Spinal cord (tissue), 9 donors: ENCODE measurements at regions not wholly inside any gene's neighbourhood (a gene's known extent, or its start where the extent isn't known, plus 50 kb on each side); places are given as distances from the start of the nearest gene placed in this dataset.

Experiments
- DNase-seq, 6 donors: peaks; one replicate each; pipeline versions ENCODE4 v3.0.0 to v3.0.0-alpha.2; 2013 to 2015; ENCODE audit warnings: low spot score in 6 of 6, low read depth in 4 of 6
- H3K27ac ChIP-seq: one replicate; pipeline ENCODE4 v1.5.1; 2013; ENCODE audit warnings: low read depth, low read length, control low read depth
- H3K27me3 ChIP-seq: one replicate; pipeline ENCODE4 v1.6.1; 2013; ENCODE audit warnings: low read length; ENCODE audit not compliant: control insufficient read depth, insufficient read depth
- H3K36me3 ChIP-seq: one replicate; pipeline ENCODE4 v1.6.1; 2013; ENCODE audit warnings: low read length; ENCODE audit not compliant: control insufficient read depth, insufficient read depth
- H3K4me1 ChIP-seq: one replicate; pipeline ENCODE4 v1.6.1; 2013; ENCODE audit warnings: low read length; ENCODE audit not compliant: control insufficient read depth, insufficient read depth
- H3K4me3 ChIP-seq: one replicate; pipeline ENCODE4 v1.5.1; 2013; ENCODE audit warnings: low read depth, low read length, control low read depth
- H3K9me3 ChIP-seq: one replicate; pipeline ENCODE4 v1.6.1; 2013; ENCODE audit warnings: low read length; ENCODE audit not compliant: control insufficient read depth, insufficient read depth
- whole genome bisulfite sequencing: methylation state at CpG from one replicate; pipeline ENCODE4 v1.1.5; 2013; ENCODE audit warnings: missing lambda C conversion rate; ENCODE audit not compliant: insufficient coverage; 5-methylcytosine and 5-hydroxymethylcytosine counted together
- donor health status: healthy.

GRCh38 chr3:57009802-57010201 lies 50.7 kb upstream of the SPATA12 start:
- H3K9me3 ChIP-seq, result no peaks in the 10 kb centered on the region
- no peak overlapping the region for H3K4me3 ChIP-seq
- H3K4me1 ChIP-seq, result peaks cover 34% of the 10 kb centered on the region
- DNase-seq, result no peak
- no peak overlapping the region for H3K27ac ChIP-seq
- WGBS, result 93% methylated on average over 3 of the region's 7 CpGs
- H3K27me3 ChIP-seq, result no peaks in the 10 kb centered on the region
- peaks cover 4% of the 10 kb centered on the region for H3K36me3 ChIP-seq

DNA sequence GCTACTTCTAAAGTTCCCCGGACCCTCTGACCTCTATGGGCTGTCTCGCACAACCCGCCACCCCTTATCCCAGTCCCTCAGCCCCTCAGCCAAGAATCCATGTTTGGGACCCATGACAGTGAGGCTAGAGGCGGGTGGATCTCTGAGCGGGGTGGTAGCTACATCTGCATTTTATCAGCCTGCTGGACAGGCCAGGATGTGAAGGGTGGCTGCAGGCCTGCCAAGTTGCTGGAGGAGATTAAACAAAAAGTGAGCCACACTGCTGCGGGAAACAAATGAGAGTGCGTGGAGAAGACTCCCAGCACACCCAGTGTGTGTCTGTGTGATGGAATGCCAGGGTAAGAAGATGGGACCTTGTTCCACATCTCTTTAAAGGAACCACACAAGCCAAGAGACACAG lies 51.1 kb upstream of the SPATA12 start:
- H3K9me3 ChIP-seq, result no peaks in the 10 kb centered on the region
- H3K27ac ChIP-seq, result no peak overlapping the region
- H3K36me3 ChIP-seq, result peaks cover 4% of the 10 kb centered on the region
- H3K4me3 ChIP-seq, result no peak overlapping the region
- WGBS, result 72% methylated on average over 4 of the region's 7 CpGs
- no peaks in the 10 kb centered on the region for H3K27me3 ChIP-seq
- DNase-seq, result no peak
- peaks cover 34% of the 10 kb centered on the region for H3K4me1 ChIP-seq

DNA sequence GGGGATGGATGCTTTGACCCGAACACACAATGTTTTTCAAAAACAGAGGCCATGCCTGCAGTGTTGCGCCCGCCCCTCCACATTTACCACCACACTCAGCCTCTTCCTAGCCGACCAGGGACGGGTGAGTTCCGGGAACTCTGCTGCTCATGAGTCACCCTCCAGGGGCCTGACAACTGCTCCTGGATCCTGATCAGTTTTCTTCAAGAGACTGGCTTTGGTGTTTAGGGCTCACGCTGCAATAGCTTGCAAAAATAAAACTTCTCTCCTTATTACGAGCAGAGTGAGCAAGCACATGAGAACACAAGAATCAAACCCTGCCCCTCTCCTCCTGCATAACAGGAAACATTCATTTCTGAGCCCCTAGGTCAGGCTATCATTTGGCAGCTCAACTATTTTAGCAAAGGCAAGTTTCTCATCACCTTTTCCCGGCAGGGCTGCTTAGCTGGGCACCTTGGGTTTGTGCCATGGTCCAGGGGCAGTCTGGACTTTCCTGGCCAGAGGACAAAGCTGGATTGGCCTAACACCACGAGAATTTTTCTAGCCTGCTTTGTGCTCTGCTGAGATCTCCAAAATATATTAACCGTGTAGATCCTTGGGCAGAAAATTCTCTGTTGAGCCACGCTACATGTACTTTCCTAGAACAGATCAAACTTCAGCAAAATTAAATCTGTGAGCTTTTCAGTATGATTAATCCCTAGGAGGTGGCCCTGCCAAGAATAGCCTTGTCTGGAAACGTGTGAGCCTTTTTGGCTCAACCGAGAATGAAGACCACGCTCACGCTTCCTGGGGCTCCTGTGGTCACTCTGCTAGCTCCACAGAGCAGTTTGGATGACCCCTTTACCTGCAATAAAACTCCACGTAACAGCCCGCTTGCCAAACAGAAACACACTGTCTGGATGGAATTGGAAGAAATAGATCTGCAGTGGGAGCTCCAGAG lies 52.7 kb upstream of the SPATA12 start:
- Histone ChIP-seq H3K4me3 (no peak overlapping the region), H3K9me3 (no peaks in the 10 kb centered on the region), H3K27ac (peak overlapping the region; percentile 72), H3K27me3 (no peaks in the 10 kb centered on the region), H3K4me1 (peaks cover 34% of the 10 kb centered on the region), H3K36me3 (peaks cover 6% of the 10 kb centered on the region)
- DNase-seq, result peak in 1 of 6 donors; percentile 73
- WGBS, result 27% methylated on average over 16 of the region's 18 CpGs

DNA sequence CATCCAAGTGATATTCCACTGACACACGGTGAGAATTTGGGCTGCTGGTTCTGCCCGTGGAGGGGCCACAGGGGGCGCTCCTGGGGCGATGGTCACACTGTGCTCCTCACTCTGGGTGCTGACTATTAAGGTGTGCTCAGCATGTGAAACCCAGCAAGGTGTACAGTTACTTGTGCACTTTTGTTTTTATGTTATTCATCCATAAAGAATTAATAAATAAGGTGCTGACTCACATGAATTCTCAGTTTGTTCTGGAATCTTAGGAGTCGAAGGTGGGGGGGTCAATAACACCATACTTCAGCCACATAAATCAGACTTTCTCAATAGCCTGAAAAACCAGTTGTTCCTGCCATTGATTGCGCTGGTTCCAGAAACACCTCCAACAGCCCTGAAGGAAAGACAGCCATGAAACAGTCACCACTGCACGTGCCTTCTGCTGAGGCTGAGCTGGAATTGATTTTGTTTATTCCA lies 53.5 kb upstream of the SPATA12 start:
- no peak overlapping the region for H3K4me3 ChIP-seq
- no peak for DNase-seq
- H3K27ac ChIP-seq, result peak overlapping the region; percentile 72
- H3K27me3 ChIP-seq, result no peaks in the 10 kb centered on the region
- H3K4me1 ChIP-seq, result peaks cover 34% of the 10 kb centered on the region
- H3K36me3 ChIP-seq, result peaks cover 3% of the 10 kb centered on the region
- no peaks in the 10 kb centered on the region for H3K9me3 ChIP-seq
- 37% methylated on average over 2 of the region's 7 CpGs for WGBS

GRCh38 chr3:57006179-57006657 lies 54.2 kb upstream of the SPATA12 start:
- 56% methylated on average over 9 of the region's 11 CpGs for WGBS

GRCh38 chr3:57004229-57004628 lies 56.2 kb upstream of the SPATA12 start:
- no peak for DNase-seq
- no peak overlapping the region for H3K27ac ChIP-seq
- WGBS, result 70% methylated on average over 6 of the region's 6 CpGs
- no peaks in the 10 kb centered on the region for H3K27me3 ChIP-seq
- peaks cover 3% of the 10 kb centered on the region for H3K36me3 ChIP-seq
- no peaks in the 10 kb centered on the region for H3K9me3 ChIP-seq
- H3K4me1 ChIP-seq, result peaks cover 31% of the 10 kb centered on the region
- no peak overlapping the region for H3K4me3 ChIP-seq

More at GRCh38 chr3:57006179-57006657, 54.2 kb upstream of the SPATA12 start:
- Histone ChIP-seq H3K27ac (no peak overlapping the region), H3K36me3 (peaks cover 3% of the 10 kb centered on the region), H3K4me1 (peaks cover 34% of the 10 kb centered on the region), H3K4me3 (no peak overlapping the region), H3K27me3 (no peaks in the 10 kb centered on the region), H3K9me3 (no peaks in the 10 kb centered on the region)
- DNase-seq, result no peak

GRCh38 chr3:57003676-57004075 lies 56.8 kb upstream of the SPATA12 start:
- H3K36me3 ChIP-seq, result peaks cover 3% of the 10 kb centered on the region
- H3K9me3 ChIP-seq, result no peaks in the 10 kb centered on the region
- no peak overlapping the region for H3K27ac ChIP-seq
- H3K27me3 ChIP-seq, result no peaks in the 10 kb centered on the region
- DNase-seq, result no peak
- 69% methylated on average over 2 of the region's 2 CpGs for WGBS
- no peak overlapping the region for H3K4me3 ChIP-seq
- H3K4me1 ChIP-seq, result peaks cover 28% of the 10 kb centered on the region

DNA sequence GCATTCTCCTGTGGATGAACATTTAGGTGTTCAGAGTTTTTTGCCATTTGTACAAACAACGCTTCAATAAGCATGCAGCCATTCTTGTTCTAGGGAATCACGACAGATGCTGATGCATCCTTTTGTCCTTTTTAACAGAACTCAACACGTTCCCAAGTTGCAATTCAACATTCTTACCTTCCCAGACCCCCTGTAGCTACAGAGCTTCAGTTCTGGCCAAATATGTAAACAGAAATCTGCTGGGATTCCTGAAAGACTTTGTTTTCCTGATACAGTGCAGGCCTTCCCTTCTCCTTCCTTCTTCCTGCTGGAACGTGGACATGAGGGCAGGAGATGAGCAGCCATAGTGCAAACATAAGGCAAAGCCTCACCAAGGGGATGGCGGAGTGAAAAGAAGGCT lies 59.1 kb upstream of the SPATA12 start:
- Histone ChIP-seq H3K36me3 (peaks cover 3% of the 10 kb centered on the region), H3K27me3 (no peaks in the 10 kb centered on the region), H3K4me1 (peaks cover 11% of the 10 kb centered on the region), H3K4me3 (no peak overlapping the region), H3K9me3 (no peaks in the 10 kb centered on the region), H3K27ac (no peak overlapping the region)
- no peak for DNase-seq
- WGBS, result 78% methylated on average over 3 of the region's 5 CpGs

- H3K27me3 ChIP-seq, result no peaks in the 10 kb centered on the region
- H3K9me3 ChIP-seq, result no peaks in the 10 kb centered on the region
- H3K36me3 ChIP-seq, result peaks cover 3% of the 10 kb centered on the region
- H3K4me3 ChIP-seq, result no peak overlapping the region
- H3K4me1 ChIP-seq, result peaks cover 7% of the 10 kb centered on the region
- DNase-seq, result no peak
- no CpG with 5 or more reads among the region's 4 CpGs for WGBS
- no peak overlapping the region for H3K27ac ChIP-seq
Measured at GRCh38 chr3:57000012-57000411, 60.5 kb upstream of the SPATA12 start.

DNA sequence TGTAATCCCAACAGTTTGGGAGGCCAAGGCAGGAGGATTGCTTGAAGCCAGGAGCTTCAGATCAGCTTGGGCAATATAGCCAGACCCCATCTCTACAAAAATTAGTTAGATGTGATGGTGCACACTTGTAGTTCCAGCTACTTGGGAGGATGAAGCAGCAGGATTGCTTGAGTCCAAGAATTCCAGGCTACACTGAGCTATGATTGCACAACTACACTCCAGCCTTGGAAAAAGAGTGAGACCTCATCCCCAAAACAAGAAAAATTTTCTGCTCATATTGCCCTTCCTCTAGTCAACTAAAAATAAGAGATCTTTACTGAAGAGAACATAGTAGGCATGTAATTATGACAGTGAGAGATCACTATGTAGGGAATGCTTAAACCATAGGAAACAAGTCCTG lies 60.9 kb upstream of the SPATA12 start:
- H3K27ac ChIP-seq, result no peak overlapping the region
- peaks cover 3% of the 10 kb centered on the region for H3K36me3 ChIP-seq
- H3K27me3 ChIP-seq, result no peaks in the 10 kb centered on the region
- DNase-seq, result no peak
- peaks cover 7% of the 10 kb centered on the region for H3K4me1 ChIP-seq
- no peaks in the 10 kb centered on the region for H3K9me3 ChIP-seq
- H3K4me3 ChIP-seq, result no peak overlapping the region
